Vagina (tissue), 2 donors: ENCODE measurements at regions not wholly inside any gene's neighbourhood (a gene's known extent, or its start where the extent isn't known, plus 50 kb on each side); places are given as distances from the start of the nearest gene placed in this dataset.
"Not testable (repeated sequence)": the region's sequence is repeated elsewhere in the genome, so short reads cannot be mapped to it uniquely, and the experiment has no call there.

ENCODE experiments used
- CTCF ChIP-seq, 3 experiments: fragments of 450-650 bp in 2 of 3; fragments of 200-600 bp in 1 of 3; sonication (generic) in 1 of 3; IDR thresholded peaks; one replicate each; pipeline ENCODE4 v1.5.1; 2017 to 2019; ENCODE audit warnings: antibody characterized with exemption in 3 of 3, mild to moderate bottlenecking in 2 of 3, moderate library complexity in 2 of 3
- POLR2A ChIP-seq, 2 donors: fragments of 450-650 bp; IDR thresholded peaks; one replicate each; pipeline ENCODE4 v1.6.1; 2017; ENCODE audit warnings: antibody characterized with exemption in 2 of 2, mild to moderate bottlenecking in 2 of 2, moderate library complexity in 2 of 2

DNA sequence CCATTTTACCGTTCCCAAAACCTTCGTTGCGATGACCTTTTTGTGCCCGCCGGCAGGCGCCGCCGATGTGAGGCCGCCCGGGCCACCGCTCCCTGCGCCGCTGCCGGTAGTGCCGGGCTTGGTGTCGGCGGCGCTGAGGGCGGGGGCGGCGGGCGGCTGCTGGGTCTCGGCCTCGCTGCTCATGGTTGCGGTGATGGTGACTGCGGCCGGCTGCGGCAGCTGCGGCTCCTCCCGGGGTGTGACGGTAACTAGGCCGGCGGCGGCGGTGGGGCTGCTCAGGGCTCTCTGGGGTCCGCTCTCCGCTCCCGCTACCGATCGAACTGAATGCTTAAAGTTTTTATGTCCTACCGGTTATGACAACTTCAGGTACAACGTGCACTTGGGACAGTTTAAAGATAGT lies 472.6 kb upstream of the CCDC196 start:
- not testable (repeated sequence) for TF ChIP-seq CTCF, POLR2A (IDR thresholded peaks at IDR 0.05)
